Liver (tissue), 8 donors: ENCODE measurements at regions not wholly inside any gene's neighbourhood (a gene's known extent, or its start where the extent isn't known, plus 50 kb on each side); places are given as distances from the start of the nearest gene placed in this dataset.

Experiments
- DNase-seq: peaks from one replicate; pipeline ENCODE4 v3.0.0-alpha.2; 2017; ENCODE audit warnings: low spot score
- H3K27ac ChIP-seq, 2 donors: one replicate each; pipeline ENCODE4 v1.7.0; 2013; ENCODE audit warnings: inconsistent platforms in 2 of 2, low read length in 2 of 2, control low read depth in 1 of 2, low read depth in 1 of 2, mild to moderate bottlenecking in 1 of 2
- H3K27me3 ChIP-seq, 4 donors: one replicate each; pipeline versions ENCODE4 v1.6.1 to v1.7.0; 2013; ENCODE audit warnings: low read length in 3 of 4, inconsistent platforms in 1 of 4, mild to moderate bottlenecking in 1 of 4, moderate library complexity in 1 of 4; ENCODE audit not compliant: control insufficient read depth in 4 of 4, insufficient read depth in 4 of 4
- H3K36me3 ChIP-seq, 4 donors: one replicate each; pipeline versions ENCODE4 v1.6.1 to v1.7.0; 2013; ENCODE audit warnings: low read length in 3 of 4, mild to moderate bottlenecking in 3 of 4, low read depth in 1 of 4, moderate library complexity in 1 of 4; ENCODE audit not compliant: control insufficient read depth in 4 of 4, insufficient read depth in 3 of 4
- H3K4me1 ChIP-seq, 4 donors: one replicate each; pipeline versions ENCODE4 v1.6.1 to v1.7.0; 2013; ENCODE audit warnings: low read length in 3 of 4, mild to moderate bottlenecking in 3 of 4, moderate library complexity in 1 of 4; ENCODE audit not compliant: control insufficient read depth in 4 of 4, insufficient read depth in 4 of 4
- H3K4me3 ChIP-seq, 3 donors: one replicate each; pipeline versions ENCODE4 v1.6.1 to v1.7.0; 2013; ENCODE audit warnings: low read length in 3 of 3, control low read depth in 1 of 3, low read depth in 1 of 3, mild to moderate bottlenecking in 1 of 3
- H3K9ac ChIP-seq, 2 donors: one replicate each; pipeline ENCODE4 v1.7.0; 2013; ENCODE audit warnings: low read length in 2 of 2, mild to moderate bottlenecking in 2 of 2, moderate library complexity in 2 of 2, control low read depth in 1 of 2, low read depth in 1 of 2
- H3K9me3 ChIP-seq, 4 donors: one replicate each; pipeline versions ENCODE4 v1.6.1 to v1.7.0; 2013; ENCODE audit warnings: low read length in 3 of 4; ENCODE audit not compliant: control insufficient read depth in 4 of 4
- EGR1 ChIP-seq, 2 donors: IDR thresholded peaks; 2 replicates each; pipeline ENCODE4 v1.6.1; 2016 to 2018; ENCODE audit warnings: antibody characterized with exemption in 2 of 2, low read depth in 2 of 2
- FOXA1 ChIP-seq: IDR thresholded peaks from 2 replicates; pipeline ENCODE4 v1.6.1; 2016; ENCODE audit warnings: antibody characterized with exemption
- GABPA ChIP-seq, 2 donors: IDR thresholded peaks in 1 of 2; conservative IDR thresholded peaks in 1 of 2; 2 replicates each; pipeline ENCODE4 v1.6.1; 2016; ENCODE audit warnings: antibody characterized with exemption in 2 of 2, mild to moderate bottlenecking in 1 of 2, moderate library complexity in 1 of 2
- HNF4A ChIP-seq, 2 donors: conservative IDR thresholded peaks; 2 replicates each; pipeline ENCODE4 v1.6.1; 2016; ENCODE audit warnings: antibody characterized with exemption in 2 of 2, mild to moderate bottlenecking in 2 of 2
- HNF4G ChIP-seq: IDR thresholded peaks from 2 replicates; pipeline ENCODE4 v1.6.1; 2016; ENCODE audit warnings: antibody characterized with exemption
- JUND ChIP-seq, 2 donors: IDR thresholded peaks; 2 replicates each; pipeline ENCODE4 v1.6.1; 2016; ENCODE audit warnings: antibody characterized with exemption in 2 of 2
- NR2F2 ChIP-seq: IDR thresholded peaks from 2 replicates; pipeline ENCODE4 v1.6.1; 2016; ENCODE audit warnings: antibody characterized with exemption
- RAD21 ChIP-seq, 2 donors: IDR thresholded peaks; 2 replicates each; pipeline ENCODE4 v1.6.1; 2016; ENCODE audit warnings: antibody characterized with exemption in 2 of 2, mild to moderate bottlenecking in 2 of 2
- RXRA ChIP-seq, 2 donors: IDR thresholded peaks; 2 replicates each; pipeline ENCODE4 v1.6.1; 2017 to 2018; ENCODE audit warnings: antibody characterized with exemption in 2 of 2, mild to moderate bottlenecking in 1 of 2
- SP1 ChIP-seq: IDR thresholded peaks from 2 replicates; pipeline ENCODE4 v1.6.1; 2018; ENCODE audit warnings: antibody characterized with exemption, mild to moderate bottlenecking
- TAF1 ChIP-seq: conservative IDR thresholded peaks from 2 replicates; pipeline ENCODE4 v1.6.1; 2016; ENCODE audit warnings: antibody characterized with exemption, mild to moderate bottlenecking
- YY1 ChIP-seq: IDR thresholded peaks from 2 replicates; pipeline ENCODE4 v1.6.1; 2016; ENCODE audit warnings: antibody characterized with exemption, mild to moderate bottlenecking
- WGBS: extraction: QIAGEN DNeasy Blood & Tissue Kit; methylation state at CpG from one replicate; pipeline ENCODE4 v1.1.7; 2013; 5-methylcytosine and 5-hydroxymethylcytosine counted together
- TF ChIP-seq, protein P1 (sequence below): fragments of 150-350 bp; IDR thresholded peaks from 2 replicates; pipeline ENCODE4 v1.5.1; 2017; ENCODE audit warnings: improper control_type of control experiment, low read depth, low read length; ENCODE audit not compliant: missing input control
- TF ChIP-seq, protein P2 (sequence below): IDR thresholded peaks from 2 replicates; pipeline ENCODE4 v1.6.1; 2016; ENCODE audit warnings: antibody characterized with exemption, mild to moderate bottlenecking
- TF ChIP-seq, protein P3 (sequence below): IDR thresholded peaks from 2 replicates; pipeline ENCODE4 v1.6.1; 2016; ENCODE audit warnings: antibody characterized with exemption
- TF ChIP-seq, protein P4 (sequence below): IDR thresholded peaks from 2 replicates; pipeline ENCODE4 v1.6.1; 2016; ENCODE audit warnings: antibody characterized with exemption
- donor health status: healthy.
- donor health status: healthy.
- donor health status: healthy.
- donor health status: healthy.
- donor health status: healthy.

DNA sequence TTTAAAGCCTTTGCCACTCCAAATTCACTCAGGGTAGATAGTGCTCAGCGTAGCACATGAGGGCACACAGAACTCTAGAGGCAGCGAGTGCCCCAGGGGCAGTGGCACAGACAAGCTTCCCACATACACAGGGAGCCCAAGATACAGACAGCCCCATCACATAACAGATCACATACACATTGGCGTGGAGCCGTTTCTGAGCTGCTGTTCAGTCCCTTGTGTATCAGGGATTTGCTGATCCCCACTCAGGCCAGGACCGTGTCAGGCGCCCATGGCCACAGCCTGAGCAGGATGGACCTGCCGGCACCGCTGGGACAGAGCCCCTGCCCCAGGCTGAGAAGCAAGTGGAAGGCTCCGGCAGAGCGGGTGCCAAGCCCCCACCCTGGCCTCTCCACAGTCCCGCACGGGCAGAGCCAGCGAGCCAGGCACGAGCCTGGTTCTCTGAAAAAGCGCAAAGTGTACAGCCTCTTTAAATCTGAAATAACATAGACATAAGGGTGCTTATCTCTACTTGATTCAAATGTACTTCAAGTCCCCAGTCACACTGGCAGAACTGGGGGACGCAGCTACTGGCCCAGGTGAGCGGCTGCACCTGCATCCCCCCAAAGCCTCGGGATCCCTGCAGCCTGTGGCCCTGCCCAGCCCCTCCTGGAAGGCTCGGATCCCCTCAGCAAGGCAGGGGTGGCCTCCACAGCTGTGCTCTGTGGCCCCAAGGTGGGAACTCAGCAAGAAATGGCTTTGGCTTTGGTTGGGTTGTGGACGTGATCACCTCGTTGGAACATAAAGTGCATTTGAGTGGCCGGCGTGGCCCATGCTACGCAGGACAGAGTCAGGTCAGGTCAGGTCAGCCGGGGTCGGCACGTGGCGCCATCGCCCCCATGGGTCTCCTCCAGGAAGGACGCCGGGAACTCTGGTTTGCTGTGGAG lies 231.3 kb downstream of the ERMARD start:
- no peaks in the 10 kb centered on the region for H3K4me1 ChIP-seq
- no peak overlapping the region for H3K27ac ChIP-seq
- H3K36me3 ChIP-seq, result no peaks in the 10 kb centered on the region
- no peaks in the 10 kb centered on the region for H3K9me3 ChIP-seq
- H3K27me3 ChIP-seq, result no peaks in the 10 kb centered on the region
- TF ChIP-seq RXRA (IDR thresholded peaks at IDR 0.05), result no peak
- TF ChIP-seq, protein P1, sequence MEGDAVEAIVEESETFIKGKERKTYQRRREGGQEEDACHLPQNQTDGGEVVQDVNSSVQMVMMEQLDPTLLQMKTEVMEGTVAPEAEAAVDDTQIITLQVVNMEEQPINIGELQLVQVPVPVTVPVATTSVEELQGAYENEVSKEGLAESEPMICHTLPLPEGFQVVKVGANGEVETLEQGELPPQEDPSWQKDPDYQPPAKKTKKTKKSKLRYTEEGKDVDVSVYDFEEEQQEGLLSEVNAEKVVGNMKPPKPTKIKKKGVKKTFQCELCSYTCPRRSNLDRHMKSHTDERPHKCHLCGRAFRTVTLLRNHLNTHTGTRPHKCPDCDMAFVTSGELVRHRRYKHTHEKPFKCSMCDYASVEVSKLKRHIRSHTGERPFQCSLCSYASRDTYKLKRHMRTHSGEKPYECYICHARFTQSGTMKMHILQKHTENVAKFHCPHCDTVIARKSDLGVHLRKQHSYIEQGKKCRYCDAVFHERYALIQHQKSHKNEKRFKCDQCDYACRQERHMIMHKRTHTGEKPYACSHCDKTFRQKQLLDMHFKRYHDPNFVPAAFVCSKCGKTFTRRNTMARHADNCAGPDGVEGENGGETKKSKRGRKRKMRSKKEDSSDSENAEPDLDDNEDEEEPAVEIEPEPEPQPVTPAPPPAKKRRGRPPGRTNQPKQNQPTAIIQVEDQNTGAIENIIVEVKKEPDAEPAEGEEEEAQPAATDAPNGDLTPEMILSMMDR, result no peak
- no peak for TF ChIP-seq YY1
- no peak for TF ChIP-seq FOXA1
- TF ChIP-seq TAF1, result no peak
- TF ChIP-seq SP1, result no peak
- TF ChIP-seq, protein P2, sequence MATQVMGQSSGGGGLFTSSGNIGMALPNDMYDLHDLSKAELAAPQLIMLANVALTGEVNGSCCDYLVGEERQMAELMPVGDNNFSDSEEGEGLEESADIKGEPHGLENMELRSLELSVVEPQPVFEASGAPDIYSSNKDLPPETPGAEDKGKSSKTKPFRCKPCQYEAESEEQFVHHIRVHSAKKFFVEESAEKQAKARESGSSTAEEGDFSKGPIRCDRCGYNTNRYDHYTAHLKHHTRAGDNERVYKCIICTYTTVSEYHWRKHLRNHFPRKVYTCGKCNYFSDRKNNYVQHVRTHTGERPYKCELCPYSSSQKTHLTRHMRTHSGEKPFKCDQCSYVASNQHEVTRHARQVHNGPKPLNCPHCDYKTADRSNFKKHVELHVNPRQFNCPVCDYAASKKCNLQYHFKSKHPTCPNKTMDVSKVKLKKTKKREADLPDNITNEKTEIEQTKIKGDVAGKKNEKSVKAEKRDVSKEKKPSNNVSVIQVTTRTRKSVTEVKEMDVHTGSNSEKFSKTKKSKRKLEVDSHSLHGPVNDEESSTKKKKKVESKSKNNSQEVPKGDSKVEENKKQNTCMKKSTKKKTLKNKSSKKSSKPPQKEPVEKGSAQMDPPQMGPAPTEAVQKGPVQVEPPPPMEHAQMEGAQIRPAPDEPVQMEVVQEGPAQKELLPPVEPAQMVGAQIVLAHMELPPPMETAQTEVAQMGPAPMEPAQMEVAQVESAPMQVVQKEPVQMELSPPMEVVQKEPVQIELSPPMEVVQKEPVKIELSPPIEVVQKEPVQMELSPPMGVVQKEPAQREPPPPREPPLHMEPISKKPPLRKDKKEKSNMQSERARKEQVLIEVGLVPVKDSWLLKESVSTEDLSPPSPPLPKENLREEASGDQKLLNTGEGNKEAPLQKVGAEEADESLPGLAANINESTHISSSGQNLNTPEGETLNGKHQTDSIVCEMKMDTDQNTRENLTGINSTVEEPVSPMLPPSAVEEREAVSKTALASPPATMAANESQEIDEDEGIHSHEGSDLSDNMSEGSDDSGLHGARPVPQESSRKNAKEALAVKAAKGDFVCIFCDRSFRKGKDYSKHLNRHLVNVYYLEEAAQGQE, result no peak
- no peak for TF ChIP-seq JUND (IDR thresholded peaks at IDR 0.05)
- no peak for TF ChIP-seq HNF4G
- no peak overlapping the region for H3K4me3 ChIP-seq
- 89% methylated on average over 31 of the region's 31 CpGs for WGBS
- H3K9ac ChIP-seq, result no peak overlapping the region
- no peak for DNase-seq

DNA sequence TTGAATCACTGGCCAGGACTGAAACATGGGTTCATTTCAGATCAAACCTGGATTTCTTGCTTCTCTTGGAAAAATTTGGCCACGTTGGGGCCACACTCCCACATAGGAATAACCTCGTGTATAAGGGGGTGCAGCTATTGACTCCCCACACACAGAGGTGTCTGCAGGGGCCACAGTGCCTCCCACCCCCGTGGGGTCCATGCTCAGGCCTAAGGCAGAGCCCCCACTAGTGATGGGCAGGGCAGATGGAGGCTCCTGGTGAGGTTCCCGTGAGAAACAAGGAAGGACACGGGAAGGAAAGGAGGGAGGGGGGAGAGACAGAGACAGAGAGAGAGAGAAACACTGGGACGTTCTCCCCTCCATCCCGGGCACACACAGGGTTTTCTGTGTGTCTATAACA lies 230.5 kb downstream of the ERMARD start:
- DNase-seq, result no peak
- no peaks in the 10 kb centered on the region for H3K27me3 ChIP-seq
- TF ChIP-seq EGR1 (IDR thresholded peaks at IDR 0.05; ENCODE audit: low read depth in 2 of 2) (no peak), RXRA (IDR thresholded peaks at IDR 0.05) (no peak), GABPA (IDR thresholded peaks at IDR 0.05 in 1 of 2, conservative IDR thresholded peaks at IDR 0.05 in 1 of 2) (no peak), TAF1 (no peak), RAD21 (IDR thresholded peaks at IDR 0.05) (no peak), SP1 (no peak), YY1 (no peak), HNF4G (no peak), NR2F2 (no peak), HNF4A (conservative IDR thresholded peaks at IDR 0.05) (no peak), FOXA1 (no peak)
- TF ChIP-seq, protein P3, sequence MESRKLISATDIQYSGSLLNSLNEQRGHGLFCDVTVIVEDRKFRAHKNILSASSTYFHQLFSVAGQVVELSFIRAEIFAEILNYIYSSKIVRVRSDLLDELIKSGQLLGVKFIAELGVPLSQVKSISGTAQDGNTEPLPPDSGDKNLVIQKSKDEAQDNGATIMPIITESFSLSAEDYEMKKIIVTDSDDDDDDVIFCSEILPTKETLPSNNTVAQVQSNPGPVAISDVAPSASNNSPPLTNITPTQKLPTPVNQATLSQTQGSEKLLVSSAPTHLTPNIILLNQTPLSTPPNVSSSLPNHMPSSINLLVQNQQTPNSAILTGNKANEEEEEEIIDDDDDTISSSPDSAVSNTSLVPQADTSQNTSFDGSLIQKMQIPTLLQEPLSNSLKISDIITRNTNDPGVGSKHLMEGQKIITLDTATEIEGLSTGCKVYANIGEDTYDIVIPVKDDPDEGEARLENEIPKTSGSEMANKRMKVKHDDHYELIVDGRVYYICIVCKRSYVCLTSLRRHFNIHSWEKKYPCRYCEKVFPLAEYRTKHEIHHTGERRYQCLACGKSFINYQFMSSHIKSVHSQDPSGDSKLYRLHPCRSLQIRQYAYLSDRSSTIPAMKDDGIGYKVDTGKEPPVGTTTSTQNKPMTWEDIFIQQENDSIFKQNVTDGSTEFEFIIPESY, result no peak
- TF ChIP-seq, protein P4, sequence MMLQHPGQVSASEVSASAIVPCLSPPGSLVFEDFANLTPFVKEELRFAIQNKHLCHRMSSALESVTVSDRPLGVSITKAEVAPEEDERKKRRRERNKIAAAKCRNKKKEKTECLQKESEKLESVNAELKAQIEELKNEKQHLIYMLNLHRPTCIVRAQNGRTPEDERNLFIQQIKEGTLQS, result no peak
- TF ChIP-seq, protein P2, result no peak
- TF ChIP-seq, protein P1, result no peak

More for the DNA sequence above, 230.5 kb downstream of the ERMARD start:
- Histone ChIP-seq H3K36me3 (no peaks in the 10 kb centered on the region), H3K4me3 (no peak overlapping the region), H3K9ac (no peak overlapping the region), H3K4me1 (no peaks in the 10 kb centered on the region), H3K9me3 (no peaks in the 10 kb centered on the region), H3K27ac (no peak overlapping the region)
- WGBS, result 63% methylated on average over 7 of the region's 7 CpGs
